Fibroblast of pulmonary artery (primary cell): ENCODE measurements at regions not wholly inside any gene's neighbourhood (a gene's known extent, or its start where the extent isn't known, plus 50 kb on each side); places are given as distances from the start of the nearest gene placed in this dataset.
A peak's percentile ranks its signal among the peaks of the same experiment; 100 is the strongest.

Experiments
- DNase-seq: peaks from one replicate; pipeline ENCODE4 v3.0.0-alpha.2; 2010; ENCODE audit warnings: low read depth
- H3K4me3 ChIP-seq: replicated peaks from 2 replicates; pipeline ENCODE4 v1.5.1; 2011; ENCODE audit warnings: low read depth, mild to moderate bottlenecking, control low read depth, low read length, moderate library complexity
- CTCF ChIP-seq: IDR thresholded peaks from 2 replicates; pipeline ENCODE4 v1.5.1; 2011; ENCODE audit warnings: mild to moderate bottlenecking, control low read depth, low read length, inconsistent platforms; ENCODE audit errors: missing control alignments

GRCh38 chr18:67582488-67582887 lies 66.0 kb upstream of the DSEL start:
- no peak for DNase-seq
- no peak overlapping the region for H3K4me3 ChIP-seq
- TF ChIP-seq CTCF = no peak

GRCh38 chr18:67581178-67581577 lies 64.7 kb upstream of the DSEL start:
- DNase-seq = no peak
- no peak for TF ChIP-seq CTCF
- H3K4me3 ChIP-seq = no peak overlapping the region

- no peak overlapping the region for H3K4me3 ChIP-seq
- DNase-seq = peak; percentile 34
- TF ChIP-seq CTCF = no peak
Measured at GRCh38 chr18:67577386-67577785, 60.9 kb upstream of the DSEL start.

- no peak overlapping the region for H3K4me3 ChIP-seq
- no peak for DNase-seq
- TF ChIP-seq CTCF = no peak
Measured at GRCh38 chr18:67574749-67575148, 58.2 kb upstream of the DSEL start.

GRCh38 chr18:67568166-67568565 lies 51.6 kb upstream of the DSEL start:
- no peak for TF ChIP-seq CTCF
- no peak for DNase-seq
- no peak overlapping the region for H3K4me3 ChIP-seq
